PC-9 (cell line): ENCODE measurements at regions not wholly inside any gene's neighbourhood (a gene's known extent, or its start where the extent isn't known, plus 50 kb on each side); places are given as distances from the start of the nearest gene placed in this dataset.

ENCODE experiments used
- CTCF ChIP-seq: fragments of 200-600 bp; sonication (generic); conservative IDR thresholded peaks from 2 replicates; pipeline ENCODE4 v1.6.1; 2017; ENCODE audit warnings: mixed run types, antibody characterized with exemption, mild to moderate bottlenecking, moderate library complexity
- EZH2 ChIP-seq: fragments of 200-600 bp; sonication (generic); IDR thresholded peaks from 2 replicates; pipeline ENCODE4 v1.8.0; 2017; ENCODE audit warnings: antibody characterized with exemption, low read depth

GRCh38 chr1:36595349-36595748 is 112.6 kb upstream of the CSF3R start:
- no peak for TF ChIP-seq EZH2
- TF ChIP-seq CTCF, result no peak
